ENCODE measurements at regions not wholly inside any gene's neighbourhood (a gene's known extent, or its start where the extent isn't known, plus 50 kb on each side); places are given as distances from the start of the nearest gene placed in this dataset.

GRCh38 chr3:152731511-152731910 lies 103.4 kb upstream of the P2RY1 start:
- no peak for DNase-seq
- intact Hi-C loops (cut with DNase I), result no loop called here
- no peaks in the 10 kb centered on the region for H3K9me3 ChIP-seq
- WGBS, 2 donors, result 89 to 91% methylated on average over 2 of the region's 2 CpGs
- H3K27me3 ChIP-seq, result no peaks in the 10 kb centered on the region
- no peaks in the 10 kb centered on the region for H3K4me1 ChIP-seq
- H3K36me3 ChIP-seq, result no peaks in the 10 kb centered on the region
- H3K4me3 ChIP-seq (replicated peaks in 1 of 3), result no peak overlapping the region
- H3K27ac ChIP-seq, result no peak overlapping the region
- no peak for TF ChIP-seq CTCF (IDR thresholded peaks at IDR 0.05)
- TF ChIP-seq POLR2A (IDR thresholded peaks at IDR 0.05), result no peak

- Histone ChIP-seq H3K27me3 (no peaks in the 10 kb centered on the region), H3K9me3 (no peaks in the 10 kb centered on the region), H3K4me1 (no peaks in the 10 kb centered on the region), H3K36me3 (no peaks in the 10 kb centered on the region), H3K4me3 (replicated peaks in 1 of 3) (no peak overlapping the region), H3K27ac (no peak overlapping the region)
- no peak for DNase-seq
- intact Hi-C loops (cut with DNase I), result no loop called here
- WGBS, 2 donors, result 95 to 97% methylated on average over 2 of the region's 2 CpGs
- no peak for TF ChIP-seq POLR2A (IDR thresholded peaks at IDR 0.05)
- TF ChIP-seq CTCF (IDR thresholded peaks at IDR 0.05), result no peak
These were observed 101.3 kb upstream of the P2RY1 start for GRCh38 chr3:152733584-152734119.

- peak in 1 of 2 donors; percentile 2 for DNase-seq
- H3K9me3 ChIP-seq, result no peaks in the 10 kb centered on the region
- intact Hi-C loops (cut with DNase I), result no loop called here
- H3K4me1 ChIP-seq, result no peaks in the 10 kb centered on the region
- H3K4me3 ChIP-seq (replicated peaks in 1 of 3), result no peak overlapping the region
- no peak for TF ChIP-seq POLR2A (IDR thresholded peaks at IDR 0.05)
- H3K36me3 ChIP-seq, result no peaks in the 10 kb centered on the region
- 66 to 80% methylated on average over 6 of the region's 6 CpGs for WGBS, 2 donors
- H3K27me3 ChIP-seq, result no peaks in the 10 kb centered on the region
- no peak overlapping the region for H3K27ac ChIP-seq
These were observed 97.7 kb upstream of the P2RY1 start for GRCh38 chr3:152737021-152737908.

GRCh38 chr3:152738656-152739055 lies 96.3 kb upstream of the P2RY1 start:
- H3K27me3 ChIP-seq, result no peaks in the 10 kb centered on the region
- TF ChIP-seq POLR2A (IDR thresholded peaks at IDR 0.05), result no peak
- intact Hi-C loops (cut with DNase I), result no loop called here
- WGBS, 2 donors, result 60 to 68% methylated on average over 2 of the region's 2 CpGs
- no peaks in the 10 kb centered on the region for H3K4me1 ChIP-seq
- no peak for DNase-seq
- no peaks in the 10 kb centered on the region for H3K36me3 ChIP-seq
- no peak overlapping the region for H3K27ac ChIP-seq
- H3K9me3 ChIP-seq, result no peaks in the 10 kb centered on the region
- H3K4me3 ChIP-seq (replicated peaks in 1 of 3), result no peak overlapping the region

GRCh38 chr3:152742368-152743347 lies 92.3 kb upstream of the P2RY1 start:
- Histone ChIP-seq H3K27ac (no peak overlapping the region), H3K4me3 (replicated peaks in 1 of 3) (no peak overlapping the region), H3K36me3 (no peaks in the 10 kb centered on the region), H3K9me3 (no peaks in the 10 kb centered on the region), H3K4me1 (no peaks in the 10 kb centered on the region), H3K27me3 (no peaks in the 10 kb centered on the region)
- no peak for DNase-seq
- 70 to 82% methylated on average over 2 of the region's 2 CpGs for WGBS, 2 donors
- TF ChIP-seq POLR2A (IDR thresholded peaks at IDR 0.05) (no peak), CTCF (IDR thresholded peaks at IDR 0.05) (no peak)
- intact Hi-C loops (cut with DNase I), result no loop called here

All from thyroid gland (tissue), 4 donors.